PC-9 (cell line): ENCODE measurements at regions not wholly inside any gene's neighbourhood (a gene's known extent, or its start where the extent isn't known, plus 50 kb on each side); places are given as distances from the start of the nearest gene placed in this dataset.

ENCODE experiments used
- EZH2 ChIP-seq: fragments of 200-600 bp; sonication (generic); IDR thresholded peaks from 2 replicates; pipeline ENCODE4 v1.8.0; 2017; ENCODE audit warnings: antibody characterized with exemption, low read depth
- TF ChIP-seq, protein P1 (sequence below): fragments of 200-600 bp; sonication (generic); conservative IDR thresholded peaks from 2 replicates; pipeline ENCODE4 v1.6.1; 2017; ENCODE audit warnings: mixed run types, antibody characterized with exemption, mild to moderate bottlenecking, moderate library complexity

DNA sequence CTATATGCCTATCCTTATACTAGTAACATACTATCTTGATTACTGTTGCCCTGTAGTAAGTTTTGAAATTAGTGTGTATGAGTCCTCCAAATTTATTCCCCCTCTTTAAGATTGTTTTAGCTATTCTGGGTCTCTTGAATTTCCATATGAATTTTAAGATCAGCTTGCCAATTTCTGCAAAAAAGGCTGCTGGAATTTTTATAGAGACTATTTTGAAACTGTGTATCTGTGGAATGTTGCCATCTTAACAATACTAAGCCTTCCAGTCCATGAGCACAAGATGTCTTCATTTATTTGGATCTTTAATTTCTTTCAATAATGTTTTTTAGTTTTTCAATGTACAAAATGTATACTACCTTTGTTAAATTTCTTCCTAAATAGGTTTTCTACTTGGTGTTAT, 79.8 kb upstream of the ETV6 start:
- TF ChIP-seq, protein P1, sequence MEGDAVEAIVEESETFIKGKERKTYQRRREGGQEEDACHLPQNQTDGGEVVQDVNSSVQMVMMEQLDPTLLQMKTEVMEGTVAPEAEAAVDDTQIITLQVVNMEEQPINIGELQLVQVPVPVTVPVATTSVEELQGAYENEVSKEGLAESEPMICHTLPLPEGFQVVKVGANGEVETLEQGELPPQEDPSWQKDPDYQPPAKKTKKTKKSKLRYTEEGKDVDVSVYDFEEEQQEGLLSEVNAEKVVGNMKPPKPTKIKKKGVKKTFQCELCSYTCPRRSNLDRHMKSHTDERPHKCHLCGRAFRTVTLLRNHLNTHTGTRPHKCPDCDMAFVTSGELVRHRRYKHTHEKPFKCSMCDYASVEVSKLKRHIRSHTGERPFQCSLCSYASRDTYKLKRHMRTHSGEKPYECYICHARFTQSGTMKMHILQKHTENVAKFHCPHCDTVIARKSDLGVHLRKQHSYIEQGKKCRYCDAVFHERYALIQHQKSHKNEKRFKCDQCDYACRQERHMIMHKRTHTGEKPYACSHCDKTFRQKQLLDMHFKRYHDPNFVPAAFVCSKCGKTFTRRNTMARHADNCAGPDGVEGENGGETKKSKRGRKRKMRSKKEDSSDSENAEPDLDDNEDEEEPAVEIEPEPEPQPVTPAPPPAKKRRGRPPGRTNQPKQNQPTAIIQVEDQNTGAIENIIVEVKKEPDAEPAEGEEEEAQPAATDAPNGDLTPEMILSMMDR: no peak
- no peak for TF ChIP-seq EZH2
